ENCODE measurements at regions not wholly inside any gene's neighbourhood (a gene's known extent, or its start where the extent isn't known, plus 50 kb on each side); places are given as distances from the start of the nearest gene placed in this dataset.

DNA sequence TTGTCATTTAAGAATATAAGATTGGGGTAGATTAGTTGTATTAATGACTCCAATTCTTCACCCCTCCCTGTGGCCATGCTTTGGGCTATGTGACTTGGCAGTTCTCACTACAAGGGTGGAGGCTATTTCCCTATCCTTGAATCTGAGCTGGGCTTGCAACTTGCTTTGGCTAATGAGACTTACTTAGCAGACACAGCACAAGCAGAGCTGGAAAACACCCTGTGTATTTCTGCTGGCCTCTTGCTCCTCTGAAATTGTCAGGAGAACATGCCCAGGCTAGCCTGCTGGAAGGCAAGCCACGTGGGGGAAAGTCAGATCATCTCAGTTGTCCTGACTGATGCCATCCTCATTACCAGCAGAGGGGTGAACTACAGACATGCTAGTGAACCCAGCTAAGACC is 126.5 kb upstream of the HDGFL1 start:
- no peaks in the 10 kb centered on the region for H3K36me3 Mint-ChIP-seq (ENCODE audit: unreplicated experiment)
- no peaks in the 10 kb centered on the region for H3K27me3 Mint-ChIP-seq (ENCODE audit: unreplicated experiment)
- no peak overlapping the region for H3K4me3 Mint-ChIP-seq (ENCODE audit: unreplicated experiment)
- H3K4me1 Mint-ChIP-seq (ENCODE audit: unreplicated experiment): peaks cover 18% of the 10 kb centered on the region
- no peaks in the 10 kb centered on the region for H3K9me3 Mint-ChIP-seq (ENCODE audit: unreplicated experiment)
- no peak for DNase-seq (ENCODE audit: extremely low spot score, unreplicated experiment)
- TF ChIP-seq, protein P1, sequence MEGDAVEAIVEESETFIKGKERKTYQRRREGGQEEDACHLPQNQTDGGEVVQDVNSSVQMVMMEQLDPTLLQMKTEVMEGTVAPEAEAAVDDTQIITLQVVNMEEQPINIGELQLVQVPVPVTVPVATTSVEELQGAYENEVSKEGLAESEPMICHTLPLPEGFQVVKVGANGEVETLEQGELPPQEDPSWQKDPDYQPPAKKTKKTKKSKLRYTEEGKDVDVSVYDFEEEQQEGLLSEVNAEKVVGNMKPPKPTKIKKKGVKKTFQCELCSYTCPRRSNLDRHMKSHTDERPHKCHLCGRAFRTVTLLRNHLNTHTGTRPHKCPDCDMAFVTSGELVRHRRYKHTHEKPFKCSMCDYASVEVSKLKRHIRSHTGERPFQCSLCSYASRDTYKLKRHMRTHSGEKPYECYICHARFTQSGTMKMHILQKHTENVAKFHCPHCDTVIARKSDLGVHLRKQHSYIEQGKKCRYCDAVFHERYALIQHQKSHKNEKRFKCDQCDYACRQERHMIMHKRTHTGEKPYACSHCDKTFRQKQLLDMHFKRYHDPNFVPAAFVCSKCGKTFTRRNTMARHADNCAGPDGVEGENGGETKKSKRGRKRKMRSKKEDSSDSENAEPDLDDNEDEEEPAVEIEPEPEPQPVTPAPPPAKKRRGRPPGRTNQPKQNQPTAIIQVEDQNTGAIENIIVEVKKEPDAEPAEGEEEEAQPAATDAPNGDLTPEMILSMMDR (IDR thresholded peaks at IDR 0.05): no peak
- H3K27ac Mint-ChIP-seq (ENCODE audit: unreplicated experiment): peak overlapping the region; percentile 38

DNA sequence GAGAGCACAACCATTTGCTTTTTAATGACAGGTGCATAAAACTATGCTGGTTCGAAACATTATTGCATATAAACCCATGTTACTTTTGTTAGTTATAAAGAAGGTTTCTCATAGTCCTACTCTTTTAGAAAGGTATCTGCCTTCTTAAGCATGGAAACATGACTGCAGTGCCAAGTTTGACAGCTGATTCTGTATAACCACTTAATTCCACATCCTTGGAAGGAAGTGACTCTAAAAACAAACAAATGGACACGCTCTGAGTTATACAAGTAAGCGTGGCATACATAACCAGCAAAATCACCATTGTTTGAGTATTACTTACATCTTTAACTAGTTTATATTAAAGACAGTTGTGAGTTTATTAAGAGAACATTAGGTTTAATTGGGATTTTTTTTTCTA is 125.0 kb upstream of the HDGFL1 start:
- Mint-ChIP-seq H3K4me3 (ENCODE audit: unreplicated experiment) (no peak overlapping the region), H3K4me1 (ENCODE audit: unreplicated experiment) (peaks cover 31% of the 10 kb centered on the region), H3K27ac (ENCODE audit: unreplicated experiment) (no peak overlapping the region), H3K9me3 (ENCODE audit: unreplicated experiment) (no peaks in the 10 kb centered on the region), H3K27me3 (ENCODE audit: unreplicated experiment) (no peaks in the 10 kb centered on the region), H3K36me3 (ENCODE audit: unreplicated experiment) (no peaks in the 10 kb centered on the region)
- TF ChIP-seq, protein P1 (IDR thresholded peaks at IDR 0.05): no peak
- DNase-seq (ENCODE audit: extremely low spot score, unreplicated experiment): no peak

DNA sequence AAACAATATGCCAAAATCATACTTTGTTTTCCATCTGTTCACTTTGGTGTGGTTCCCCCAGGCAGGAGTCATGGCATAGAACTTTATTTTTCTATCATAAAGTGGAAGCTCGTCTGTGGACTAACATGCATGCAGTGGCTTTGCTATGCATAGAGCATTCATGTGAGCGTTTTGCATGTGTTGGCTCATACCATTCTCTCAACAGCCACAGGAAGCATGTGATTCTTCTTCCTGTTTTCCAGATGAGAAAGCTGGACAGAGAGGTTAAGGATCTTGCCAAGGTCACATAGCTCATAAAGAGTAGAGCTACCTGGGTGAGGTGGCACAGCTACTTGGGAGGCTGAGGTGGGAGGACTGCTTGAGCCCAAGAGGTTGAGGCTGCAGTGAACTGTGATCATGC is 123.4 kb upstream of the HDGFL1 start:
- Mint-ChIP-seq H3K36me3 (ENCODE audit: unreplicated experiment) (no peaks in the 10 kb centered on the region), H3K4me1 (ENCODE audit: unreplicated experiment) (peaks cover 35% of the 10 kb centered on the region), H3K27me3 (ENCODE audit: unreplicated experiment) (no peaks in the 10 kb centered on the region), H3K4me3 (ENCODE audit: unreplicated experiment) (no peak overlapping the region), H3K9me3 (ENCODE audit: unreplicated experiment) (no peaks in the 10 kb centered on the region), H3K27ac (ENCODE audit: unreplicated experiment) (no peak overlapping the region)
- TF ChIP-seq, protein P1 (IDR thresholded peaks at IDR 0.05): no peak
- no peak for DNase-seq (ENCODE audit: extremely low spot score, unreplicated experiment)

DNA sequence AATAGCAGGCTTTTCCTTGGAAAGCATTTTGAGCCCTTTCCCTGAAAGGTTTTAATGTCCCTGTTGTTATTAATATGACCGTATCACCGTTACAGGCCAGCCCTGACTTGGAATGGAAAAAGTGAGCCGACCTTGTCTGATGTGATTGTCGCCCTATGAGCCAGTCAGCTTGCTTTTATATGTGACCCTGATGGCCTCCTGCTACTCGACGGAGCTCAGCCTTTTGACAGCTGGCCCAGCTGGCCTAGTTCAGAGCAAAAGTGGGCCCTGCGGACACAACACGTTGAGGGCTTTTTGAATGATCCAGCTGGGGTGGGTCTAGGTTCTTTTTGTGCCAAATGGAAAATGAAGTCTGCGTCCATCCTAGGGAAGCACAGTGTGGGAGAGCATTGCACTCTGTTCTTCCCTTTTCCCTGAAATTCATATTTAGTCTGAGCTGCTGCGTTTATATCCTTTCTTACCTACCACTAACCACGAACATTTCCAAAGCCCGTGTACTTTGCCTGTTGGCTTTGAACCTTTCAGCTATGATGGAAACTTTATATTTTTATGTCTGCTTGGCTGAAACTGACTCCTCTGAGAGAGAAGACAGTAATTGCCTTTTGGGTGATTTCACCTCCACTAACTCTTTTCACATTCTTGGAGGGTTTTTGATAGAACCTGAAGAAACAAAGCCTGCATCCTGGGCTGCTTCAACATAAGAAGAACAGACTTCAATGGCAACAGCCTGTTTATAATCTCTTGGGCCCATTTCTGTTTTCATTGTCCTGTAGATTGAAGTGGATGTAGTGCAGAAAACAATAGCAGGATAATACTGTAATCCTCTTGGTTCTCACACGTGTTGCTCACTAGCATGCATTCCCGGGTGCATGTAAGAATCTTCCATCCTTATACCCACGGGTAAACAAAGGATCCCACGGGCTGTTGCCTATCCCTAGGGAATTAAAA is 121.8 kb upstream of the HDGFL1 start:
- H3K36me3 Mint-ChIP-seq (ENCODE audit: unreplicated experiment): no peaks in the 10 kb centered on the region
- no peak overlapping the region for H3K4me3 Mint-ChIP-seq (ENCODE audit: unreplicated experiment)
- TF ChIP-seq, protein P1 (IDR thresholded peaks at IDR 0.05): no peak
- DNase-seq (ENCODE audit: extremely low spot score, unreplicated experiment): no peak
- no peaks in the 10 kb centered on the region for H3K9me3 Mint-ChIP-seq (ENCODE audit: unreplicated experiment)
- peaks cover 35% of the 10 kb centered on the region for H3K4me1 Mint-ChIP-seq (ENCODE audit: unreplicated experiment)
- peak overlapping the region; percentile 36 for H3K27ac Mint-ChIP-seq (ENCODE audit: unreplicated experiment)
- H3K27me3 Mint-ChIP-seq (ENCODE audit: unreplicated experiment): no peaks in the 10 kb centered on the region

DNA sequence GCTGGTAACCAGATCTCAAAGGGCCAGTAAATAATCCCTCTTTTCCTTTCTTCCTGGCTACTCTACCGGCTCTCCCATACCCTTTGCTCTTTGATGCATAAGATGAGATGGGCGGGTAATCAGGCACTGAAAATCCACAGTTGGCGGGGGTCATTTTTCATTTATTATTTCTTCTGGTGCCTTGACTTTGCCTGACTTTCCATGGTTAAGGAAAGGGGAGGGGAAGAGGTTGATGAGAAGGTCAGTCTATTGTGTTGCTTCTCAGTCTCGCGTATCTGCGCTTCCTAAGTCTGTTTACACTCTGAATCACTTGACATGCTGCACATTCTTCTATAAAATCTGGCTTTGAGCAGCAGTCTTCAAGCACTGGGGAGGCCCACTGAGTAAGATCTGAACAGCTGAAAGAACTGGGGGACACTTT is 121.1 kb upstream of the HDGFL1 start:
- peak overlapping the region; percentile 36 for H3K27ac Mint-ChIP-seq (ENCODE audit: unreplicated experiment)
- H3K36me3 Mint-ChIP-seq (ENCODE audit: unreplicated experiment): no peaks in the 10 kb centered on the region
- H3K4me1 Mint-ChIP-seq (ENCODE audit: unreplicated experiment): peaks cover 31% of the 10 kb centered on the region
- TF ChIP-seq, protein P1 (IDR thresholded peaks at IDR 0.05): no peak
- no peak overlapping the region for H3K4me3 Mint-ChIP-seq (ENCODE audit: unreplicated experiment)
- no peaks in the 10 kb centered on the region for H3K27me3 Mint-ChIP-seq (ENCODE audit: unreplicated experiment)
- no peaks in the 10 kb centered on the region for H3K9me3 Mint-ChIP-seq (ENCODE audit: unreplicated experiment)
- no peak for DNase-seq (ENCODE audit: extremely low spot score, unreplicated experiment)

Measured in osteocyte (in vitro differentiated cells).